ENCODE measurements at regions not wholly inside any gene's neighbourhood (a gene's known extent, or its start where the extent isn't known, plus 50 kb on each side); places are given as distances from the start of the nearest gene placed in this dataset.

DNA sequence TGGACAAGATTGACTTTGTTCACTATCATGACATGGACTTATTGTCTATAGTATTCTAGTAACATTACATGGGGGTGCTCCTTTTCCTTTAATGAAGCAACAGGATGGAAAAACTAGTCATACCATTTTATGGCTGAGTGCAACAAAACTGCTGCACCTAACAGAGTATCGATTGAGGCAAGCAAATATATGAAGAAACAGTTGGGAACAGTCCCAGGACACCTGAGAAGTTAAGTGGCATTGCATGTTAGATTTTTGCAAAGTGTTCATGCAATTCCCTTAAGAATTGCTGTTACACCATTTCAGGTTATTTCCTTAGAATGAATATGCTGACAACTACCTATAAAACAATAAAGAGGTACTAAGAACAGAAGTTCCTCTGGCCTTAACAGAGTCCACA, 541.5 kb upstream of the ANO3 start:
- no peak for TF ChIP-seq POLR2AphosphoS5 (IDR thresholded peaks at IDR 0.05; ENCODE audit: low read depth, low read length)
- no peak for TF ChIP-seq CTCF (IDR thresholded peaks at IDR 0.05 in 2 of 3, conservative IDR thresholded peaks at IDR 0.05 in 1 of 3; ENCODE audit: borderline replicate concordance in 1 of 3, insufficient read depth in 1 of 3, low read depth in 2 of 3, low read length in 2 of 3)
- no peak for TF ChIP-seq MAX (IDR thresholded peaks at IDR 0.05)
- no peak for TF ChIP-seq EZH2 (IDR thresholded peaks at IDR 0.05)
- no peak for TF ChIP-seq POLR2A (IDR thresholded peaks at IDR 0.05; ENCODE audit: borderline replicate concordance, extremely low read depth, insufficient read depth, insufficient read length)

Measured in HCT116 (cell line).